ENCODE measurements at regions not wholly inside any gene's neighbourhood (a gene's known extent, or its start where the extent isn't known, plus 50 kb on each side); places are given as distances from the start of the nearest gene placed in this dataset.

GRCh38 chr22:47512617-47513016 is 750.2 kb downstream of the TBC1D22A start:
- Histone ChIP-seq H3F3A (ENCODE audit: low read depth) (no peaks in the 10 kb centered on the region), H3K4me3 (ENCODE audit: low read length, poor library complexity, severe bottlenecking) (no peak overlapping the region), H4K20me1 (ENCODE audit: insufficient read depth, low read length, poor library complexity, severe bottlenecking) (no peaks in the 10 kb centered on the region), H3K27me3 (ENCODE audit: insufficient read depth, low read length, poor library complexity, severe bottlenecking) (no peaks in the 10 kb centered on the region), H3K9me2 (replicated peaks; ENCODE audit: low read depth, low read length) (no peaks in the 10 kb centered on the region), H3K36me3 (ENCODE audit: insufficient read depth, low read length) (no peaks in the 10 kb centered on the region), H3K4me2 (ENCODE audit: low read depth, low read length, poor library complexity, severe bottlenecking) (no peak overlapping the region), H3K9ac (ENCODE audit: low read depth, low read length, poor library complexity, severe bottlenecking) (no peak overlapping the region), H2AFZ (ENCODE audit: low read length) (no peak overlapping the region), H3K79me2 (ENCODE audit: insufficient read depth, low read length) (no peaks in the 10 kb centered on the region), H3K4me1 (ENCODE audit: insufficient read depth, low read length, poor library complexity, severe bottlenecking) (no peaks in the 10 kb centered on the region), H3K9me3 (ENCODE audit: insufficient read depth, low read depth, low read length) (no peaks in the 10 kb centered on the region; the same call in 1 of the 2 replicates)
- TF ChIP-seq EZH2phosphoT487 (IDR thresholded peaks at IDR 0.05; ENCODE audit: borderline replicate concordance) = no peak
- TF ChIP-seq, protein P1, sequence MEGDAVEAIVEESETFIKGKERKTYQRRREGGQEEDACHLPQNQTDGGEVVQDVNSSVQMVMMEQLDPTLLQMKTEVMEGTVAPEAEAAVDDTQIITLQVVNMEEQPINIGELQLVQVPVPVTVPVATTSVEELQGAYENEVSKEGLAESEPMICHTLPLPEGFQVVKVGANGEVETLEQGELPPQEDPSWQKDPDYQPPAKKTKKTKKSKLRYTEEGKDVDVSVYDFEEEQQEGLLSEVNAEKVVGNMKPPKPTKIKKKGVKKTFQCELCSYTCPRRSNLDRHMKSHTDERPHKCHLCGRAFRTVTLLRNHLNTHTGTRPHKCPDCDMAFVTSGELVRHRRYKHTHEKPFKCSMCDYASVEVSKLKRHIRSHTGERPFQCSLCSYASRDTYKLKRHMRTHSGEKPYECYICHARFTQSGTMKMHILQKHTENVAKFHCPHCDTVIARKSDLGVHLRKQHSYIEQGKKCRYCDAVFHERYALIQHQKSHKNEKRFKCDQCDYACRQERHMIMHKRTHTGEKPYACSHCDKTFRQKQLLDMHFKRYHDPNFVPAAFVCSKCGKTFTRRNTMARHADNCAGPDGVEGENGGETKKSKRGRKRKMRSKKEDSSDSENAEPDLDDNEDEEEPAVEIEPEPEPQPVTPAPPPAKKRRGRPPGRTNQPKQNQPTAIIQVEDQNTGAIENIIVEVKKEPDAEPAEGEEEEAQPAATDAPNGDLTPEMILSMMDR (conservative IDR thresholded peaks at IDR 0.05; ENCODE audit: low read length) = no peak

- Histone ChIP-seq H3K27me3 (ENCODE audit: insufficient read depth, low read length, poor library complexity, severe bottlenecking) (no peaks in the 10 kb centered on the region), H3K9me2 (replicated peaks; ENCODE audit: low read depth, low read length) (no peaks in the 10 kb centered on the region), H3K4me3 (ENCODE audit: low read length, poor library complexity, severe bottlenecking) (no peak overlapping the region), H3K9me3 (ENCODE audit: insufficient read depth, low read depth, low read length) (peaks cover 5% of the 10 kb centered on the region; the same call in 1 of the 2 replicates), H3F3A (ENCODE audit: low read depth) (no peaks in the 10 kb centered on the region), H2AFZ (ENCODE audit: low read length) (no peak overlapping the region), H3K4me2 (ENCODE audit: low read depth, low read length, poor library complexity, severe bottlenecking) (no peak overlapping the region), H3K36me3 (ENCODE audit: insufficient read depth, low read length) (no peaks in the 10 kb centered on the region), H3K9ac (ENCODE audit: low read depth, low read length, poor library complexity, severe bottlenecking) (no peak overlapping the region), H4K20me1 (ENCODE audit: insufficient read depth, low read length, poor library complexity, severe bottlenecking) (no peaks in the 10 kb centered on the region), H3K4me1 (ENCODE audit: insufficient read depth, low read length, poor library complexity, severe bottlenecking) (no peaks in the 10 kb centered on the region), H3K79me2 (ENCODE audit: insufficient read depth, low read length) (no peaks in the 10 kb centered on the region)
- TF ChIP-seq, protein P1 (conservative IDR thresholded peaks at IDR 0.05; ENCODE audit: low read length) = no peak
- TF ChIP-seq EZH2phosphoT487 (IDR thresholded peaks at IDR 0.05; ENCODE audit: borderline replicate concordance) = no peak
These were observed 742.5 kb downstream of the TBC1D22A start for GRCh38 chr22:47504962-47505361.

DNA sequence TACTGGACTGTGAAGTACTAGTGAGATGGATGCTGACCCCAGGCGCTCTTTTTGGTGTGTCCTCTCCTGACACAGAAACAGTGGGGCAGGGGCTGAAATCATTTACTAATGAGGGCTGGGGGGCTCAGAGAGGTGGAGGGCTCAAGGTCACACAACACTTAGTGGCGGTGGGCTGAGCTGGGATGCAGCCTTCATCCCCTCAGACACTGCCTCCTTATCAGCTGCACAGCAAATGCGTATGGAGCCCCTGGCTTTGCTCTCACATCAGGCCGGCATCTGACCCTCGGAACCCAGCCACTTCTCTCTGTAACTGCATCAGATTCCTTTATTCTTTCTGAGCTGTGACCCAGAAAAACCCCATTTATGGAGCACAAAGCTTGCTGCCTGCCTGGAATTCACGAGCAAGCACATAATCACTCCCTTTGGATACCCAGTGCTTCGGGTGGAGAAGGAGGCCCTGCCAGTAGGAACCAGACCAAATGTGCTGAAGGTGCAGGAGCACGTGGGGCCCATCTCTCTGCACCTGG is 736.6 kb downstream of the TBC1D22A start:
- no peak overlapping the region for H3K9ac ChIP-seq (ENCODE audit: low read depth, low read length, poor library complexity, severe bottlenecking)
- H2AFZ ChIP-seq (ENCODE audit: low read length) = no peak overlapping the region
- H3K4me1 ChIP-seq (ENCODE audit: insufficient read depth, low read length, poor library complexity, severe bottlenecking) = no peaks in the 10 kb centered on the region
- H3K79me2 ChIP-seq (ENCODE audit: insufficient read depth, low read length) = no peaks in the 10 kb centered on the region
- H3F3A ChIP-seq (ENCODE audit: low read depth) = no peaks in the 10 kb centered on the region
- no peaks in the 10 kb centered on the region for H4K20me1 ChIP-seq (ENCODE audit: insufficient read depth, low read length, poor library complexity, severe bottlenecking)
- H3K4me2 ChIP-seq (ENCODE audit: low read depth, low read length, poor library complexity, severe bottlenecking) = no peak overlapping the region
- no peak overlapping the region for H3K4me3 ChIP-seq (ENCODE audit: low read length, poor library complexity, severe bottlenecking)
- H3K9me2 ChIP-seq (replicated peaks; ENCODE audit: low read depth, low read length) = no peaks in the 10 kb centered on the region
- no peaks in the 10 kb centered on the region for H3K27me3 ChIP-seq (ENCODE audit: insufficient read depth, low read length, poor library complexity, severe bottlenecking)
- H3K36me3 ChIP-seq (ENCODE audit: insufficient read depth, low read length) = no peaks in the 10 kb centered on the region
- TF ChIP-seq, protein P1 (conservative IDR thresholded peaks at IDR 0.05; ENCODE audit: low read length) = no peak
- TF ChIP-seq EZH2phosphoT487 (IDR thresholded peaks at IDR 0.05; ENCODE audit: borderline replicate concordance) = no peak
- peaks cover 12% of the 10 kb centered on the region; the same call in 1 of the 2 replicates for H3K9me3 ChIP-seq (ENCODE audit: insufficient read depth, low read depth, low read length)
